ENCODE measurements at regions not wholly inside any gene's neighbourhood (a gene's known extent, or its start where the extent isn't known, plus 50 kb on each side); places are given as distances from the start of the nearest gene placed in this dataset.
A peak's percentile ranks its signal among the peaks of the same experiment; 100 is the strongest.

- no peak for DNase-seq
Measured at GRCh38 chr10:8438603-8439002, 384.1 kb downstream of the GATA3 start.

GRCh38 chr10:8439040-8439439, 384.6 kb downstream of the GATA3 start:
- no peak for DNase-seq

- DNase-seq: peak in 1 of 2 experiments; percentile 13
Measured at GRCh38 chr10:8444630-8445029, 390.1 kb downstream of the GATA3 start.

- DNase-seq: no peak
Measured at GRCh38 chr10:8445353-8445752, 390.9 kb downstream of the GATA3 start.

GRCh38 chr10:8449909-8450308, 395.4 kb downstream of the GATA3 start:
- no peak for DNase-seq

GRCh38 chr10:8453587-8453986, 399.1 kb downstream of the GATA3 start:
- DNase-seq: no peak

GRCh38 chr10:8454357-8454756, 399.9 kb downstream of the GATA3 start:
- DNase-seq: no peak

- no peak for DNase-seq
Measured at GRCh38 chr10:8455181-8455580, 400.7 kb downstream of the GATA3 start.

- DNase-seq: no peak
Measured at GRCh38 chr10:8456386-8456785, 401.9 kb downstream of the GATA3 start.

GRCh38 chr10:8460626-8461025, 406.1 kb downstream of the GATA3 start:
- no peak for DNase-seq

GRCh38 chr10:8462565-8462964, 408.1 kb downstream of the GATA3 start:
- no peak for DNase-seq

- DNase-seq: no peak
Measured at GRCh38 chr10:8463853-8464252, 409.4 kb downstream of the GATA3 start.

GRCh38 chr10:8468477-8468876, 414.0 kb downstream of the GATA3 start:
- DNase-seq: no peak

GRCh38 chr10:8473205-8473604, 418.7 kb downstream of the GATA3 start:
- peak in 1 of 2 experiments; percentile 2 for DNase-seq

- no peak for DNase-seq
Measured at GRCh38 chr10:8477300-8477699, 422.8 kb downstream of the GATA3 start.

- no peak for DNase-seq
Measured at GRCh38 chr10:8481718-8482504, 427.4 kb downstream of the GATA3 start.

GRCh38 chr10:8485032-8485431, 430.5 kb downstream of the GATA3 start:
- no peak for DNase-seq

- DNase-seq: no peak
Measured at GRCh38 chr10:8487346-8487745, 432.9 kb downstream of the GATA3 start.

GRCh38 chr10:8489232-8489631, 434.7 kb downstream of the GATA3 start:
- no peak for DNase-seq

- no peak for DNase-seq
Measured at GRCh38 chr10:8489823-8490222, 435.3 kb downstream of the GATA3 start.

GRCh38 chr10:8498290-8498689, 443.8 kb downstream of the GATA3 start:
- no peak for DNase-seq

- DNase-seq: peak in 1 of 2 experiments; percentile 1
Measured at GRCh38 chr10:8498881-8499280, 444.4 kb downstream of the GATA3 start.

- DNase-seq: no peak
Measured at GRCh38 chr10:8499312-8499711, 444.8 kb downstream of the GATA3 start.

GRCh38 chr10:8499752-8500390, 445.4 kb downstream of the GATA3 start:
- no peak for DNase-seq

GRCh38 chr10:8502573-8502972, 448.1 kb downstream of the GATA3 start:
- DNase-seq: no peak

Measured in NCI-H526 (cell line).